ENCODE measurements at regions not wholly inside any gene's neighbourhood (a gene's known extent, or its start where the extent isn't known, plus 50 kb on each side); places are given as distances from the start of the nearest gene placed in this dataset.

DNA sequence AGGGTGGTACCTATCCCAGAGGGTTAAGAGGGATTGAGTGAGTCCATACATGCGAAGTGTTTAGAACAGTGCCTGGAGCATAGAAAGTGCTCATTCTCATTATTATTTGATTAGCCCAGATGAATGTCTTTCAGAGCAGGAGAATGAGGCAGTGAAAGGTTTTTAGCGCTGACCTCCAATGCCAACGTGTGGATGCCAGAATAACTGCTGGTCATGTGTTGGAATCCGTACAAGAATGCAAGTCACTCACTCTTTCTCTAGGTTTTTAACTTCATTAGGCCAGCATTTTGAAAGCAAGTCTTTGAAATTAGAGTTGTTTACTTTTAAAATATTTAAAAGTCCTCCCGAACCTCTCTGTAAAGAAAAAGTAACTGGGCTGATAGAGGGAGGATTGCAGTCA lies 374.2 kb downstream of the EN1 start:
- no peak for DNase-seq (ENCODE audit: low spot score)

DNA sequence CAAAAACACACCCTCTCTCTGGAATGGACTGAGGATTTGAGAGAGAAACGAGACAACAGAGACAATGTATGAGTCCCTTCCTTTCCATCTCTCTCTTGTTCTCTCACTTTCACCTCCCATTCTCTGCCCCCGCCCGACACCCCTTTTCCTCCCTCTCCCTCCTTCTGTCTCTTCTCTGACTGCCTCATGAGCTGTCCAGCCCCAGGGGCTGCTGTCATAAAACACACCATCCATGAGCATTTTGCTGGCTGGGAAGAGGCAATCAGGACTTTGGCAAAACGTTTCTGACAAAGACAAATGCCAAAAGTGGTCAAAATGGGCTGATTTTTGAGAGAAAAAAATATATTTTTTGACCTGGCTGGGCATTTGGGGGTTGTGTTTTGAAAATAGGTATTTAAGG lies 377.2 kb downstream of the EN1 start:
- DNase-seq (ENCODE audit: low spot score) = no peak

GRCh38 chr2:118469103-118469502 lies 378.3 kb downstream of the EN1 start:
- DNase-seq (ENCODE audit: low spot score) = no peak

- no peak for DNase-seq (ENCODE audit: low spot score)
Measured at GRCh38 chr2:118464546-118465265, 376.4 kb downstream of the INSIG2 start.

- no peak for DNase-seq (ENCODE audit: low spot score)
Measured at GRCh38 chr2:118464046-118464445, 375.8 kb downstream of the INSIG2 start.

GRCh38 chr2:118460425-118460824 lies 372.2 kb downstream of the INSIG2 start:
- no peak for DNase-seq (ENCODE audit: low spot score)

DNA sequence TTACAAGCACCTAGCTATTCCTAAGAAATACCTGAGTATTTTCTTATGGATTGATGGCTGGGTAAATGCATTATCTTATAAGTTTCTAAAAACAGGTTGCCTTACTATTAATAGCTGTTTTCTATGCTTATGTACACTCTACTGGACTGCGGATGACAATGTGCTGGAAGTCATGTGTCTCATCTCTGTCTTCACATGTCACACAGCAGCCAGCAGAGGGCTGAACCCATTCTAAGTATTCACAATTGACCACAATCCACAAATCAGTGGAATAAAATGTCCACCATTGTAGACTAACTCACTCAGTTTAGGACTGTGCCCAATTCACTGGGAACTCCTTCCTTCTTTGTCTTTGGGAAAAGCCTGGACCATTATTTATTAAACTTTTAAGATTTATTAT lies 371.2 kb downstream of the INSIG2 start:
- DNase-seq (ENCODE audit: low spot score) = no peak

- no peak for DNase-seq (ENCODE audit: low spot score)
Measured at GRCh38 chr2:118457951-118458350, 369.7 kb downstream of the INSIG2 start.

DNA sequence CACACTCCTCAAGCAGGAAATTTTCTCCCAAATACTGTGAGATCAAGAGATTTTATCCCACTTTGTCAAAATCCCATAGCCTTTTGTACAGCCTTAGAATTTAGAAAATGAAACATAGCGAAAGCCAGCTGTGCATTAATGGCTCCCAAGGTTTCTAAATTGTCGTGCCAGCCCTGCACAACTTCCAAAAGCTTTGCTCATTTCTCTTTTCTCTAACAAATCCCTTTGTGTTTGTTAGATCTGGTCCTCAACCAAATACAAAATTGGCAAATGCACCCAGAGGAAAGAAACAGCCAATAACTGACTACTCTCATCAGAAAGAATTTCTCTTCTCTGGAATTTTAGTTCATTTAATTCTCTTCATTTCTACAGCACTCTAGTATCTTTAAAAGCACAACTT lies 361.1 kb downstream of the INSIG2 start:
- no peak for DNase-seq (ENCODE audit: low spot score)

DNA sequence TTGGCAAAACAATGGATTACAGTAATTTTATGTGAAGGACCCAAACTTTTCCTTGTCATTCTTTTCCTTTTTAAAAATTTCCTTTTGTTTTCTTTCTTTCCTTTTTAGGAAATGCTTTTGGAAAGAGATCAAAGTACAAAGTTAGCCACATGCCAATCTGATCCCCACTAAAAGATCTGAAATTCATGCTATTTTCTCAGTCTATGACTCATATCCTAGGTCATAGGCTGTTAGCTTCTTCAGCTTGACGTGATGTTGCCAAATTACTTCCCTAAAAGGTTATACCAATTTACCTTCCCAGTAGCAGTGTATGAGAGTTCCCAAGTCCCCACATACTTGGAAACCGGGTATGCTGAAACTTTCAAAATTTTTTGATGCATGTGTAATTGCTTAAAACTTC lies 355.3 kb downstream of the INSIG2 start:
- peak; percentile 39 for DNase-seq (ENCODE audit: low spot score)

DNA sequence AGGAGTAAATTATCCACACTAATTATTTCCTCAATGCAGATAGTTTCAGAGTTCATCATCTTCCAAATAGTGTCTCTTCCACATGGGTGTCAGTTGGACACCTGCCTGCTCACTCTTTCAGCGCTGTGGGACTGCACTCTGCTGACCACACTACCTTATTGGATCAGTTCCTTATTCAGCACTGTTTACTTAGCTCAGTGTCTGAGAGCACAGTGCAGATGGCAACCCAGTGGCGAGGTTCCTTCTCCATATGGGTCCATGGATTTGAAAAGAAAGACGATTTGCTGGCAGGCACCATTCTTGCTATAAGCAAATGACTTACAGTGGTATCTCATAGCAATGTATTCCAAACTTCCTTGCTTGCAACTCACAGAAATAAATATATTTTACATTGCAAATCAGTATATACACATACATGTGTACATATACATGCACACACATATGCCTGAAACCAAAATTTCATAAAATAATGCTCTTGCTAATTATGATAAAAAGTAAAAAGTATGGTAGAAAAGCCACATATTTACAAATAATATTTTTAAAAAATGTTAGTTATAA lies 354.8 kb downstream of the INSIG2 start:
- DNase-seq (ENCODE audit: low spot score) = no peak

DNA sequence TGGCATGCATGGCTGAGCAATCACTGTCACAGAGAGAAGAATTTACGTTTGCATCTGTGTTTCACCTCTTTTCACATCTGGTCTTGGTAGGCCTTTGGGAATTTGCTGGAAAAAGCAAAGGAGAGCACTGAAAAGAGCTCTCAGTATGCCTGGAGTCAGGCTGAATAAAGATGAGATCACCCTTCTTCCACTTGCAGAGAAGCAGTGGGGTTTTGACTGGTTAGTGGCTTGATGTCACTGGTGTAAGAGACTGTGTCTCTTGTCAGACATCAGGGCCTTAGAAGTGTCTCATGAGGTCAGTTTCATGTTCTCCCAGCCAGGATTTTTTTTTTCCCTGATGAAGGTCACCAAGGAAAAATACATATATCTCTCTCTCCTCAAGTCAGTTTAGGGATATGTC lies 353.8 kb downstream of the INSIG2 start:
- no peak for DNase-seq (ENCODE audit: low spot score)

DNA sequence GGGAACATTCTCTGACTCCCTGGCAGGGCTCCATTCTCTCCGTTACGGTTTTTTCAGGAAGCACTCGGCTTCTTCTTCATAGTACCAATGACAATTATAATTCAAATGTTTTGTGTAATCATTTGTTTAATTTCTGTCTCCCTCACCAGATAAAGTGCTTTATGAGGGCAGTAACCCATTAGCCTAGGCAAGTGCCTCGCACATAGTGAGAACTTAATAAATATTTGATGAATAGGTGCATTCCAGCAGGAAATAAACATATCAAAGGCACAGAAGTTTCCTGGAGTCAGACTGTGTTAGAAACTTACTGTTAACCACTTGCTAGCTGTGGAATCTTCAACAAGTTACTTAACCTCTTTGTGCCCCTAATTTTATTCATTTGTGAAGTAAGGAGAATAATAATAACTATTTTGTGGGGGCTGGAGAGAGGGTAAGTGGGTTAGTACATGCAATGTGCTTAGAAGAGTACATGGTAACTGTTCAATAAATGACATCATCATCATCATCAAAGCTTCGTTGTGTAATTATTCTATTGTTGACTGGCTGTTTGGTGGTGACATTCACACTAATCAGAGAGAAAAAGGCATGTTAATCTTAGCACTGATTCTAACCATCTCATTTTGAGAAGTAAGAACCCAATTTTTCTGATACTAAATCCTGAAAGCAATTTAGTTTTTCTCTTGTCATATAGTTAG lies 352.3 kb downstream of the INSIG2 start:
- DNase-seq (ENCODE audit: low spot score) = no peak

GRCh38 chr2:118437501-118437900 lies 349.2 kb downstream of the INSIG2 start:
- DNase-seq (ENCODE audit: low spot score) = no peak

DNA sequence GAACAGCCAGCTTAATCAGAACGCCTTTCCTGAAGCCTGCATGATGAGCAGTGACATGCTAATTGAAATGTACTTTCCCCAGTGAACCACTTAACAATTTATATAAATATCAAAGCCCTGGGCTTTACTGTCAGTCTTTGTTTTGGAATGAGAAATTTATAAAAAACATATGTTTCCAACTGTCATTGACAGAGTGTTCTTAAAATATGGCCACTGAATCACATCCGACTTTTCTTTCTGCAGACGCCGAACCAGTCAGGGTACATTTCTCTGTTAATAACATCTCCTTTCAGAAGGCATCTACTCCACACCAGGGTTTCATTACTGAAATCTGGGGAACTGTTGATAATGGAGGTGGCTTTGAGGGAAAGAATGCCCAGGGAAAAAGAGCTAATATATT lies 343.7 kb downstream of the INSIG2 start:
- no peak for DNase-seq (ENCODE audit: low spot score)

GRCh38 chr2:118431586-118431985 lies 343.3 kb downstream of the INSIG2 start:
- no peak for DNase-seq (ENCODE audit: low spot score)

- DNase-seq (ENCODE audit: low spot score) = peak; percentile 45
Measured at GRCh38 chr2:118431165-118431517, 342.9 kb downstream of the INSIG2 start.

GRCh38 chr2:118430510-118431164 lies 342.4 kb downstream of the INSIG2 start:
- DNase-seq (ENCODE audit: low spot score) = peak; percentile 38

GRCh38 chr2:118425191-118425590 lies 336.9 kb downstream of the INSIG2 start:
- DNase-seq (ENCODE audit: low spot score) = no peak

DNA sequence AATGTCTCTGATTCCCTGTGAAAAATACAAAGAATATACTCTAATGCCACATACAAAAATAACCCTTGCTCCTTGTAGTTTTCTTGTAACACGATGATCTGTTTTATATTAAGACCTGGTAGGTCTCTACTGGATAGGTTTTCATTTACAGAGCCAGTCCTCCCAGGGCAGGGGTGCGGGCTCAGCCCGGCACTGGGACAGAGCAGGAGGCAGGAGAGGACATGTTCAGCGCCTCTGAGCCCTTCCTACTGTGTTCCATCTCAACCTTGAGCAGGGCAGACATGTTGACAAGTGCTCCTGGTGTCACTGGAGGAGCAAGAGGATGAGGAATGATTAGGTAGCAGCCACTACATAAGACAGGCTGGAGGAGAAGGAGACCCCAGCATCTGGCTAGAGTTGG lies 335.5 kb downstream of the INSIG2 start:
- DNase-seq (ENCODE audit: low spot score) = no peak

DNA sequence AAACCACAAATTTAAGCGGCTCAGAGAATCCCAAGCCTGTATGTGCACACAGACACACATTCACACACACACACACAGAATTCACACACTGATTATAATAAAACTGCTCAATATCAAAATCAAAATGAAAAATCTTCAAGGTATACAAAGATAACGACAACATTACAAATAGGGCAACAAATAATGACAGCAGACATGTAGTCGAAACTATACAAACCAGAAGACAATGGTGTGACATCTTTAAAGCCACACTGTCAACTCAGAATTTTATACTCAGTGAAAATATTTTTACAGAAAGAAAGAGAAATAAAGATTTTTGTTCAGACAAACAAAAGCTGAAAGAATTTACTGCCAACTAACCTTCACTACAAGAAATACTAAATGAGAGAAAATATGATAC lies 333.4 kb downstream of the INSIG2 start:
- DNase-seq (ENCODE audit: low spot score) = no peak

DNA sequence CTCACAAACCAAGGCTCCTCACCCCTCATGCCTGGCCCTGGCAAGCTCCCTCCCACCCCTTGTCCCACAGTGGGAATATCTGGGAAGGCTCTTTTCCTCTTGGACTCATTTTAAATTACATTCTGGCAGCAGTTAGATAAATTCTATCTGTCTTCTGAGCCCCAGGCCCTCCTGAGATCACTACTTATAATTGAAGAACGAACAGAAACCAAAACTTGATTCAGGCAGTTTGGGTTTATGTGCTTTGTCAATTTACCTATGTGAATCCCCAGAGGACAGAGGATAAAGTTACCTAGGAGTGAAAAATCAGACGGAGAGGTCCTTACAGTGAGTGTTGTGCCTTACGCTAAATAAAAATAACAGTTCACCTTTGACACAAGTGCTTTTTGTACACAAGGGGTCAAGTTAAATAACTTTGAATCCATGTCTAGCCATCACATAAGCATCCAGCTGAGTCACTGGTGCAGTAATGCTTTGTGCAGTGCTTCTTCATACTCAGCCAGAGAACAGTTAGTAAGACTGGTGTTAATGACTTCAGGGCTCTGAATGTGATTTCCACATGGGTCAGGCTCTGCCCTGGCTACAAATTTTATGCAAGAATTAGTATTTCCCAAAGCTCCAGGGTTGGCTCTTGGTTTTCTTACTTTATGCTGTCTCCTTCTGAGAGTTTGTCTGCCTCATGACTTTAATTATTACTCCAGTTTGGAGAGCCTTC lies 329.3 kb downstream of the INSIG2 start:
- DNase-seq (ENCODE audit: low spot score) = no peak
